ENCODE measurements at regions not wholly inside any gene's neighbourhood (a gene's known extent, or its start where the extent isn't known, plus 50 kb on each side); places are given as distances from the start of the nearest gene placed in this dataset.

DNA sequence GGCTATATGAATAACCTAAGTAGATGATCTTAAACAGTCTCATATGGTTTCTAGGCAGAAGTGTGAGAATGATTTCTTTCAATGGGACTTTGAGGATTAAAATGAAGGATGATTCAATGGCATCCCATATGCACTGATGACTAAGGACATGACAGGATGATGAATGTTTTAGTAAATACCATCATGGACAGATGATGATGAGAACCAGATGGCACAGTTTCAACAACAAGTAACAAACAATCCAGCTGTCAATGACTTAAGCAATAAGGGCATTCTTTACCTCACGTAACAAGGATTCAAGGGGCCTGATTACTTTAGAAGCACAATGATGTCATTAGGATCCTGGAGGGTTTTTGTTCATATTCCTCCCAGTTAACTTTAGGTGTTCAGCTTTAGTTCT, 2678.4 kb downstream of the PCDH9 start:
- Histone ChIP-seq H3K27me3 (ENCODE audit: control insufficient read depth, insufficient read depth, low read length) (no peaks in the 10 kb centered on the region), H3K9me3 (replicated peaks; ENCODE audit: low read length) (no peaks in the 10 kb centered on the region), H3K4me3 (ENCODE audit: low read length) (no peak overlapping the region), H3K36me3 (ENCODE audit: insufficient read depth, low read length) (no peaks in the 10 kb centered on the region), H3K4me2 (ENCODE audit: low read length) (no peak overlapping the region), H3K4me1 (ENCODE audit: control insufficient read depth, insufficient read depth, low read length) (peaks cover 18% of the 10 kb centered on the region), H3K9ac (ENCODE audit: low read depth, low read length) (no peak overlapping the region)

DNA sequence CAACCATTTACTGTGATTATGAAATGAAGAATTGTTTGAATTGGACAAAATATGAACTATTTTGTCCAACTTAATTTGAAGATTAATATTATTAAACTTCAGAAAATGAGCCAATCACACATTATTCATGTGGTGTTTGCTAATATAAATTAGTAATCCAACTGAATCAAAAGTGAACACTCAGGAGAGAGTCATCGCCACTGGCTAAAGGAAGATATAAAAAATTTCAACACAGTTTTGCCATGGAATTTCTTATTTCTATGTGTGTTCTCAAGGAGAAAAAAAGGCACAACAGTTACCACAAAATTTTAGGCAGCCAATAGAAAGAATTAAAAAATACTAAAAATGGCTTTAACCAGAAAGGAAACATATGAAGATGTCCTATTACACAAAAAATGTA, 2683.8 kb downstream of the PCDH9 start:
- H3K27me3 ChIP-seq (ENCODE audit: control insufficient read depth, insufficient read depth, low read length) = no peaks in the 10 kb centered on the region
- H3K4me1 ChIP-seq (ENCODE audit: control insufficient read depth, insufficient read depth, low read length) = peaks cover 20% of the 10 kb centered on the region
- H3K9ac ChIP-seq (ENCODE audit: low read depth, low read length) = no peak overlapping the region
- H3K9me3 ChIP-seq (replicated peaks; ENCODE audit: low read length) = no peaks in the 10 kb centered on the region
- no peak overlapping the region for H3K4me3 ChIP-seq (ENCODE audit: low read length)
- H3K36me3 ChIP-seq (ENCODE audit: insufficient read depth, low read length) = no peaks in the 10 kb centered on the region
- H3K4me2 ChIP-seq (ENCODE audit: low read length) = no peak overlapping the region

DNA sequence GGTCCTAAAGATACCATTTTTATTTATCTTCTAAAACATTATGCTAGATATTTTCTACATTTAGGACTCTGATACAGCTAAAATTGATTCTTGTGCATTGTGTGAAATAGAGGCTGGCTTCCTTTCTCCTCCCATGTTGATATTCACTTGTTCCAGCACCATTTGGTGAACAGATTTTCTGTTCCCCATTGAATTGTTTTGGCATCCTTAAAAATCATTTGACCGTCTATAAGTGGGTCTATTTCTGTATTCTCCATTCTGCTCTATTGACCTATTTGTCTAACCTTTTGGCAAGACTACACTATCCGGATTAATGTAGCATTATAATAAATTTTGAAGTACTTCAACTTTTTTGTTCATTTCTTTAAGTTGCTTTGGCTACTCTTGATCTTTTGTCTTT, 2689.2 kb downstream of the PCDH9 start:
- Histone ChIP-seq H3K4me1 (ENCODE audit: control insufficient read depth, insufficient read depth, low read length) (peaks cover 34% of the 10 kb centered on the region), H3K36me3 (ENCODE audit: insufficient read depth, low read length) (no peaks in the 10 kb centered on the region), H3K4me2 (ENCODE audit: low read length) (no peak overlapping the region), H3K9me3 (replicated peaks; ENCODE audit: low read length) (no peaks in the 10 kb centered on the region), H3K9ac (ENCODE audit: low read depth, low read length) (no peak overlapping the region), H3K4me3 (ENCODE audit: low read length) (no peak overlapping the region), H3K27me3 (ENCODE audit: control insufficient read depth, insufficient read depth, low read length) (no peaks in the 10 kb centered on the region)

DNA sequence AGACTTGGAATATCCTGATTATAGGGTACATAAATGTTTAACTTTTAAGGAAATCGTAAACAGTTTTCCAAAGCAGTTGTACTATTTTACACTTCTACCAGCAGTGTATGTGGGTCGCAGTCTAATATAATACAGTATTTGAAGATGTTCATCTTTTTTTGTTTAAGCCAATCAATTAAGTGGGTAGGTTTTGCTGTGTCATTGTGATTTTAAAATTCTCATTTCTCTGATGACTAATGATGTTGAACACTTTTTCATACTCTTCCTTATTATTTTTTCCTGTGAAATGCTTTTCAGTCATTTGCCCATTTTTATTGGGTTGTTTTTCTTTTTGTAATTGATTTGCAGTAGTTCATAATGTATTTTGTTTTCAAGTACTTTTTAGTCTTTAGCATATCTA, 2689.7 kb downstream of the PCDH9 start:
- Histone ChIP-seq H3K4me3 (ENCODE audit: low read length) (no peak overlapping the region), H3K4me1 (ENCODE audit: control insufficient read depth, insufficient read depth, low read length) (peaks cover 29% of the 10 kb centered on the region), H3K4me2 (ENCODE audit: low read length) (no peak overlapping the region), H3K27me3 (ENCODE audit: control insufficient read depth, insufficient read depth, low read length) (no peaks in the 10 kb centered on the region), H3K9ac (ENCODE audit: low read depth, low read length) (no peak overlapping the region), H3K9me3 (replicated peaks; ENCODE audit: low read length) (no peaks in the 10 kb centered on the region), H3K36me3 (ENCODE audit: insufficient read depth, low read length) (no peaks in the 10 kb centered on the region)

DNA sequence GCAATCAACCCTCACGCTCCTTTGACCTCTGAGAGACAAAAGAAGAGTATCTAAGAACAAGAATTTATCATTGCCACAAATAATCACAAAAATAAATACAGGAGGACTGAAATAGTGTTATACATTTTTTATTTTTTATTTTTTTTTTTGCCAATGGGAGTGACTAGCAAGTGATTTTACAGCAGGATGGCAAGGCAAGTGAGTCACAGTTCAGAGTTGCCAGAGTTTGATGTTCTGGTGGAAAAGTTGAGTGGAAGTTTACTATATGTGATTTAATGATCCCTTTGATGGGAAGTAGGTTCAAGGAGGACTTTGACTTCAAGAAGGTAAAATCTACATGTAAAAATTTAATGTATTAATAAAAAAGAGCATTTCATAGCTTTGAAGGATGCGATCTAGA, 2691.4 kb downstream of the PCDH9 start:
- peaks cover 19% of the 10 kb centered on the region for H3K4me1 ChIP-seq (ENCODE audit: control insufficient read depth, insufficient read depth, low read length)
- H3K9ac ChIP-seq (ENCODE audit: low read depth, low read length) = no peak overlapping the region
- no peak overlapping the region for H3K4me2 ChIP-seq (ENCODE audit: low read length)
- no peak overlapping the region for H3K4me3 ChIP-seq (ENCODE audit: low read length)
- no peaks in the 10 kb centered on the region for H3K27me3 ChIP-seq (ENCODE audit: control insufficient read depth, insufficient read depth, low read length)
- no peaks in the 10 kb centered on the region for H3K9me3 ChIP-seq (replicated peaks; ENCODE audit: low read length)
- no peaks in the 10 kb centered on the region for H3K36me3 ChIP-seq (ENCODE audit: insufficient read depth, low read length)

DNA sequence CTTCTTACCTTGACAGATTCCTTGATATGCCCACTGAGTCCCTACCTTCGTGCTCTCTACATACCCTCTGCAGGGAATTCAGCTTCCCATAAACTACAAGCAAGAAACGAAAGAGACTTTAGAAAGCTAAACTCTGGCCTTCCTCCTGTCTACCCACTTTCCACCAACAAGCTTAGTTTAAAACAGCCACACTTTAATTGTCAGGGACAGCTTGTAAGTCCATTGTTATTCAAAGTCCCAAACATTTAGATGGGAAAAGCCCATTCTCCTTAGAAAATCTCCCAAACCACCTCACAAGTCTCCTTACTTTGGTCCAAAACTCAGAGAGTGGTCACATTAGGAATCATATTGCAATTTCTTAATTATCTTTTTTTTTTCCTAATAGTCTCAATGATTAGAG, 2695.8 kb downstream of the PCDH9 start:
- H3K27me3 ChIP-seq (ENCODE audit: control insufficient read depth, insufficient read depth, low read length) = no peaks in the 10 kb centered on the region
- H3K9me3 ChIP-seq (replicated peaks; ENCODE audit: low read length) = no peaks in the 10 kb centered on the region
- H3K9ac ChIP-seq (ENCODE audit: low read depth, low read length) = no peak overlapping the region
- no peak overlapping the region for H3K4me2 ChIP-seq (ENCODE audit: low read length)
- no peak overlapping the region for H3K4me3 ChIP-seq (ENCODE audit: low read length)
- H3K36me3 ChIP-seq (ENCODE audit: insufficient read depth, low read length) = no peaks in the 10 kb centered on the region
- H3K4me1 ChIP-seq (ENCODE audit: control insufficient read depth, insufficient read depth, low read length) = peaks cover 7% of the 10 kb centered on the region

DNA sequence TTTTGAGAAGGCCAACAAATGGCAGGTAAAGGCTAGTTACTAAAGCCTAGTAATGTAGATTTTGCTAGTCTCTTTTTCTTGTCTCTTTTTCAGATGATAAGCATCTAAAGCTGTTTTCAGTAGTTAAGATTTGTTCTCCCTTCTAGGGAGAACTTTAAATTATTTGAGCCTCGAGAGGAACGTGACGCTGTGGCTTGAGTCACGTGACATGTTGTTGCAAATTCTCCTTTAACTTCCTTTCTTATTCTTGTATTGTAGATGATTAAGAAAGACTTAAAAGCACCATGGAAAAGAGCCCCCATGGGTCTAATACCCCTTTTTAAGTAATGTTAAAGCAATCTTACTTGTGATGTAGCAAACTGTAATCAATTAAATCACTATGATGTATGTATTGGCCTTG, 2698.7 kb downstream of the PCDH9 start:
- no peak overlapping the region for H3K4me3 ChIP-seq (ENCODE audit: low read length)
- no peaks in the 10 kb centered on the region for H3K36me3 ChIP-seq (ENCODE audit: insufficient read depth, low read length)
- no peak overlapping the region for H3K9ac ChIP-seq (ENCODE audit: low read depth, low read length)
- no peak overlapping the region for H3K4me2 ChIP-seq (ENCODE audit: low read length)
- no peaks in the 10 kb centered on the region for H3K27me3 ChIP-seq (ENCODE audit: control insufficient read depth, insufficient read depth, low read length)
- no peaks in the 10 kb centered on the region for H3K9me3 ChIP-seq (replicated peaks; ENCODE audit: low read length)
- H3K4me1 ChIP-seq (ENCODE audit: control insufficient read depth, insufficient read depth, low read length) = no peaks in the 10 kb centered on the region

DNA sequence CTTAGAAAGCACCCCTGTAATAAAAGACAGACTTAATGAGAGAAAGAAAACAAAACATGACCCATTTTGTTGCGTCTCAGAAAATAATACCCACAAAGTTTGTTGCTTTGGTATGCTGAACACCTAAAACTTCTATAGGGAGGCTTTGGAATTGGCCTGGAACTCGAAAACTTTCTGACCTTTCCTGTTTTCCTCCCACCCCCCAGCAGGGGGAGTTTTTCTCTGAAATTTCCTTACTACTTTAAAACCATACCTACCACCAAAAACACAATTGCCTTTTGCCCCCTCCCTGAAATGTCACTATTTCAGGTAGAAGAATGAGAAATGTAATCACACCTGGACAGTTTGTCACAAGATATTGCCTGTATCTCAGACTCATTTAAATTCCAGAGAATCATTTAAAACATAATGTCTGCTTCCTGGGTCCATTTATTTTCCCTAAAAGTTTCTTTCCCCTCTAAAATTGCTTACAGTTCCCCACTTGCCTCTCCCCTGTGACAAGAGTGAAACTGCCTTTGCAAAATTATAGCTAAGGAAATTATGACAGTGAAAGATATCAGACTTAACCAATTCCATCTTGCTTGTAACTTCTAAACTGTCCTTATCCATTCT, 2700.2 kb downstream of the PCDH9 start:
- Histone ChIP-seq H3K9me3 (replicated peaks; ENCODE audit: low read length) (no peaks in the 10 kb centered on the region), H3K4me2 (ENCODE audit: low read length) (no peak overlapping the region), H3K4me1 (ENCODE audit: control insufficient read depth, insufficient read depth, low read length) (no peaks in the 10 kb centered on the region), H3K27me3 (ENCODE audit: control insufficient read depth, insufficient read depth, low read length) (no peaks in the 10 kb centered on the region), H3K9ac (ENCODE audit: low read depth, low read length) (no peak overlapping the region), H3K4me3 (ENCODE audit: low read length) (no peak overlapping the region), H3K36me3 (ENCODE audit: insufficient read depth, low read length) (no peaks in the 10 kb centered on the region)

DNA sequence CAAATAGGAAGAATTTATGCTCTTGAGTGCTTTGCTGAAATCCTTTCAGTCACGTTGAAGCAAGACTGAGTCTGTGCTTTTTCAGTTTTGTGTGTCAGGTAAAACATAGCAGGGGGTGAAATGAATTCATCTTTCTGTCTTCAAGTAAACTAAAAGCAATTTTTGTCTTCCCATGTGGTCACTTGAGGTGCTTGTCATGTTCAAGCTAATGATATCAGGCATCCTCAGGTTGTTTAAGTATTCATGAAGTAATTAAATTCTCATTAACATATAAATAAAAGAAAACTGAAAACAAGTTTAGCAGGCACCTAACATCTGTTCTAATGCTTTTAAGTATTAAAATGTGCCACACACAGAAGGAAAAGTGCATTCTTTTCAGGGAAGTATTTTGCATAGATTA, 2701.3 kb downstream of the PCDH9 start:
- Histone ChIP-seq H3K36me3 (ENCODE audit: insufficient read depth, low read length) (no peaks in the 10 kb centered on the region), H3K9ac (ENCODE audit: low read depth, low read length) (no peak overlapping the region), H3K4me2 (ENCODE audit: low read length) (no peak overlapping the region), H3K4me3 (ENCODE audit: low read length) (no peak overlapping the region), H3K4me1 (ENCODE audit: control insufficient read depth, insufficient read depth, low read length) (no peaks in the 10 kb centered on the region), H3K27me3 (ENCODE audit: control insufficient read depth, insufficient read depth, low read length) (no peaks in the 10 kb centered on the region), H3K9me3 (replicated peaks; ENCODE audit: low read length) (no peaks in the 10 kb centered on the region)

DNA sequence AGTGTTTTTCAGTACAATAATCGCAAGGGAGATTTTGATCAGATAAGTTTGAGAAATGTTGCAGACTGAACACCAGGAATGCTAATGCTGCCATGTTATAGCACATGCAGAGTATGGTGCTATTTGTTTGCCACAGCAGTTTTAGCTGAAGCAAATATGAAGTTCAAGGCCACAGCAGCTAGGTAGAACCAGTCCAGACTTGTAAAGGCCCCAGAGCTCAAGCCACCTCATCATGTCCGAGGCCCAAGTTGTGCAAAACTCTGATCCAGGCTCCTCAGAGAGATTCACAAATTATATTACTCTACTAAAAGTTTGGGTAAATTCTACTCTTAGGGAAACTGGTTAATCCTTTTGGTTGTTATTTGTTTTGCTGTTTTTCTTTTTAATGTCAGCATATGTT, 2702.6 kb downstream of the PCDH9 start:
- Histone ChIP-seq H3K9me3 (replicated peaks; ENCODE audit: low read length) (no peaks in the 10 kb centered on the region), H3K4me1 (ENCODE audit: control insufficient read depth, insufficient read depth, low read length) (no peaks in the 10 kb centered on the region), H3K27me3 (ENCODE audit: control insufficient read depth, insufficient read depth, low read length) (no peaks in the 10 kb centered on the region), H3K4me2 (ENCODE audit: low read length) (no peak overlapping the region), H3K9ac (ENCODE audit: low read depth, low read length) (no peak overlapping the region), H3K36me3 (ENCODE audit: insufficient read depth, low read length) (no peaks in the 10 kb centered on the region), H3K4me3 (ENCODE audit: low read length) (no peak overlapping the region)

DNA sequence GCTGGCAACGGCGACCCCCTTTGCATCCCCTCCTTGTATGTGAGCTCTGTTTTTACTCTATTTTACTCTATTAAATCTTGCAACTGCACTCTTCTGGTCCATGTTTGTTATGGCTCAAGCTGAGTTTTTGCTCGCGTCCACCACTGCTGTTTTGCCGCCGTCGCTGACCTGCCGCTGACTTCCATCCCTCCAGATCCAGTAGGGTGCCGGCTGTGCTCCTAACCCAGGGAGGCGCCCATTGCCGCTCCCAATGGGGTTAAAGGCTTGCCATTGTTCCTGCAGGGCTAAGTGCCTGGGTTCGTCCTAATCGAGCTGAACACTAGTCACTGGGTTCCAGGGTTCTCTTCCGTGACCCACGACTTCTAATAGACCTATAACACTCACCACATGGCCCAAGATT, 2704.4 kb downstream of the PCDH9 start:
- H3K27me3 ChIP-seq (ENCODE audit: control insufficient read depth, insufficient read depth, low read length) = no peaks in the 10 kb centered on the region
- no peaks in the 10 kb centered on the region for H3K9me3 ChIP-seq (replicated peaks; ENCODE audit: low read length)
- no peak overlapping the region for H3K4me2 ChIP-seq (ENCODE audit: low read length)
- no peaks in the 10 kb centered on the region for H3K4me1 ChIP-seq (ENCODE audit: control insufficient read depth, insufficient read depth, low read length)
- H3K4me3 ChIP-seq (ENCODE audit: low read length) = no peak overlapping the region
- H3K9ac ChIP-seq (ENCODE audit: low read depth, low read length) = no peak overlapping the region
- no peaks in the 10 kb centered on the region for H3K36me3 ChIP-seq (ENCODE audit: insufficient read depth, low read length)

DNA sequence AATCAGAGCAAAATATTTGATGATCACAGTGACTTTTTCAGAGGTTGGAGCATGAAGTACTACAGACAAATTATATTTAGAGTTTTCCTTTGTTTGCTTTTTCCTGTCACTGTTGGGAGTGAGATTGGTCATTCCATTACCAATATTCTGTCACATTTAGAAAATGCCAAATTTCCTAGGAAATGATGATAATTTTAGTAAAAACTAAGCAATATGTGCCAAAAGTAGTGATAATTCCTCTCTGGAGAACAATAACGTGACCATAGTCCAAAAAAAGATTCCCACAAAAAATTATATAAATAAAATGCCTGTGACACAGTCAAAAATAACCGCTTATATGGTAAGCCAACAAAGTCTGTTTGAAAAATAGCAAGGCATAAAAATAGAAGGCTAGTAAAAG, 2719.4 kb downstream of the PCDH9 start:
- no peaks in the 10 kb centered on the region for H3K36me3 ChIP-seq (ENCODE audit: insufficient read depth, low read length)
- H3K9ac ChIP-seq (ENCODE audit: low read depth, low read length) = no peak overlapping the region
- no peaks in the 10 kb centered on the region for H3K4me1 ChIP-seq (ENCODE audit: control insufficient read depth, insufficient read depth, low read length)
- no peak overlapping the region for H3K4me3 ChIP-seq (ENCODE audit: low read length)
- H3K9me3 ChIP-seq (replicated peaks; ENCODE audit: low read length) = no peaks in the 10 kb centered on the region
- no peaks in the 10 kb centered on the region for H3K27me3 ChIP-seq (ENCODE audit: control insufficient read depth, insufficient read depth, low read length)
- no peak overlapping the region for H3K4me2 ChIP-seq (ENCODE audit: low read length)

Data from skeletal muscle satellite cell (primary cell).